ENCODE measurements at regions not wholly inside any gene's neighbourhood (a gene's known extent, or its start where the extent isn't known, plus 50 kb on each side); places are given as distances from the start of the nearest gene placed in this dataset.

DNA sequence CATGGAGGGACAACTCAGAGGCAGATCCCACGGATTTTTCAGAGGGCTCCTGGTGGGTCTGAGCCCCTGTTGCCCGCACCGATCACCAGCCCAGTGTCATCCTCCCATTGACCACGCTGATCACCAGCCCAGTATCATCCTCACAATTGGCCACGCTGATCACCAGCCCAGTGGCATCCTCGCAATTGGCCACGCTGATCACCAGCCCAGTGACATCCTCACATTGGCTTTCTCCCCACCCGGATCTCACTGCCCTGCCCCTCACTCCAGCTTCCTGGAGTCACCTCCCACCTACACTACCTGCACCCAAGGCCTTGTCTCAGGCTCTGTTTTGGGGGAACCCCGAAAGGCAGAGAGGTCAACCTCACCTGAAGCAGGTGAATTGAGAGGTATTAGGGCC lies 358.2 kb upstream of the TNRC6C start:
- TF ChIP-seq, protein P1, sequence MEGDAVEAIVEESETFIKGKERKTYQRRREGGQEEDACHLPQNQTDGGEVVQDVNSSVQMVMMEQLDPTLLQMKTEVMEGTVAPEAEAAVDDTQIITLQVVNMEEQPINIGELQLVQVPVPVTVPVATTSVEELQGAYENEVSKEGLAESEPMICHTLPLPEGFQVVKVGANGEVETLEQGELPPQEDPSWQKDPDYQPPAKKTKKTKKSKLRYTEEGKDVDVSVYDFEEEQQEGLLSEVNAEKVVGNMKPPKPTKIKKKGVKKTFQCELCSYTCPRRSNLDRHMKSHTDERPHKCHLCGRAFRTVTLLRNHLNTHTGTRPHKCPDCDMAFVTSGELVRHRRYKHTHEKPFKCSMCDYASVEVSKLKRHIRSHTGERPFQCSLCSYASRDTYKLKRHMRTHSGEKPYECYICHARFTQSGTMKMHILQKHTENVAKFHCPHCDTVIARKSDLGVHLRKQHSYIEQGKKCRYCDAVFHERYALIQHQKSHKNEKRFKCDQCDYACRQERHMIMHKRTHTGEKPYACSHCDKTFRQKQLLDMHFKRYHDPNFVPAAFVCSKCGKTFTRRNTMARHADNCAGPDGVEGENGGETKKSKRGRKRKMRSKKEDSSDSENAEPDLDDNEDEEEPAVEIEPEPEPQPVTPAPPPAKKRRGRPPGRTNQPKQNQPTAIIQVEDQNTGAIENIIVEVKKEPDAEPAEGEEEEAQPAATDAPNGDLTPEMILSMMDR (IDR thresholded peaks at IDR 0.05; ENCODE audit: low read depth, low read length) = no peak
- no peak for TF ChIP-seq EZH2phosphoT487 (IDR thresholded peaks at IDR 0.05; ENCODE audit: low read depth)
- Histone ChIP-seq H3K9me3 (ENCODE audit: insufficient read depth, low read length) (no peaks in the 10 kb centered on the region), H3K27ac (ENCODE audit: low read length) (no peak overlapping the region), H3K4me3 (ENCODE audit: low read length) (no peak overlapping the region), H3K36me3 (replicated peaks; ENCODE audit: low read depth, low read length) (no peaks in the 10 kb centered on the region), H3K9ac (ENCODE audit: low read length) (no peak overlapping the region), H3K4me1 (ENCODE audit: low read length) (no peaks in the 10 kb centered on the region), H2AFZ (ENCODE audit: low read depth, low read length) (no peak overlapping the region), H3K27me3 (ENCODE audit: low read depth, low read length) (no peaks in the 10 kb centered on the region; the same call in 1 of the 2 replicates), H3K4me2 (ENCODE audit: low read length) (no peak overlapping the region), H4K20me1 (ENCODE audit: insufficient read depth, low read length) (no peaks in the 10 kb centered on the region), H3K79me2 (ENCODE audit: low read length) (no peaks in the 10 kb centered on the region)

DNA sequence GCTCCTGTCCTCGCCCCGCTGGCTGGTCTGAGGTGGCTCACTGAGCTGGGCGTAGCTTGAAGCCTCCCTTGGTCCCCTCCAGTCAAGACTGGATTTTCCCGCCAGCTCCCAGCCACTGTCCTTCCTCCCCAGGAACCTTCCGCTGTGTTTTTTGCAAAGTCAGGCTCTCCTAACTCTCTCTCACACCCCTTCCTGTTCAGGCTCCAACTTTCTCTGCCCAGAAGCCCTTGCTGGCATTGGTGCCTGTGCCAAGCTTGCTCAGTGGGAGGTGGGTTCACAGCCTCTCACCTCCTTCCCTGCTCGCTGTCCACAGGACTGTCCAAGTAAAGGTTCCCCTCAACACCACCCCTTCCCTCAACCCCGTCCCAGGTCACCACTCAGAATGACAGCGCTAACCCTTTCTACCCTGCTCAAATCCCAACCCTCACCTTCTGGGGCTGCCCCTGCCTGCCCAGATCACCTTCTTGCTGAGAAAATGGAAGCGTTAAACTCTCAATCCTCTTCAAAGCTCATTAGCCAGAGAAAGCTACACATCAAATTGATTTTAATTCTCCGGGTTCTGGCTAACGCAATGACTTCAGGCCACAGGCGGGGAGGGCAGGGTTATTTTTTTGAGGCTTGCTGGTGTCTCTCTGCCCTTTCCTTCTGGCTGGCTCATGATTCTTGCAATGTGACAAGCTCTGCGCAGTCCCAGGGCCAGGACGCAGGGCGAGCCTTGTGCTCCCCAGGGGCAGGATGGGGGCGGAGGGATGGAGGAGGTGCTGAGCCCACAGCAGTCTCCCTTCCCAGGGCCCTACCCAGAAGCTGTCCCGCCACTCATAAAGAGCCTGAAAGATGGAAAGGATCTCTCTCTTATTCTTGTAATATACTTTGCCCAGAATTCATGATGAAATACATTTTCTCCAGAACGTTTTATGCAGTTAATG lies 357.2 kb upstream of the TNRC6C start:
- Histone ChIP-seq H3K79me2 (ENCODE audit: low read length) (no peaks in the 10 kb centered on the region), H2AFZ (ENCODE audit: low read depth, low read length) (no peak overlapping the region), H3K4me1 (ENCODE audit: low read length) (no peaks in the 10 kb centered on the region), H3K9me3 (ENCODE audit: insufficient read depth, low read length) (no peaks in the 10 kb centered on the region), H3K36me3 (replicated peaks; ENCODE audit: low read depth, low read length) (no peaks in the 10 kb centered on the region), H3K9ac (ENCODE audit: low read length) (no peak overlapping the region), H4K20me1 (ENCODE audit: insufficient read depth, low read length) (no peaks in the 10 kb centered on the region), H3K27me3 (ENCODE audit: low read depth, low read length) (no peaks in the 10 kb centered on the region; the same call in 1 of the 2 replicates), H3K27ac (ENCODE audit: low read length) (no peak overlapping the region), H3K4me2 (ENCODE audit: low read length) (no peak overlapping the region), H3K4me3 (ENCODE audit: low read length) (no peak overlapping the region)
- TF ChIP-seq, protein P1 (IDR thresholded peaks at IDR 0.05; ENCODE audit: low read depth, low read length) = no peak
- no peak for TF ChIP-seq EZH2phosphoT487 (IDR thresholded peaks at IDR 0.05; ENCODE audit: low read depth)

DNA sequence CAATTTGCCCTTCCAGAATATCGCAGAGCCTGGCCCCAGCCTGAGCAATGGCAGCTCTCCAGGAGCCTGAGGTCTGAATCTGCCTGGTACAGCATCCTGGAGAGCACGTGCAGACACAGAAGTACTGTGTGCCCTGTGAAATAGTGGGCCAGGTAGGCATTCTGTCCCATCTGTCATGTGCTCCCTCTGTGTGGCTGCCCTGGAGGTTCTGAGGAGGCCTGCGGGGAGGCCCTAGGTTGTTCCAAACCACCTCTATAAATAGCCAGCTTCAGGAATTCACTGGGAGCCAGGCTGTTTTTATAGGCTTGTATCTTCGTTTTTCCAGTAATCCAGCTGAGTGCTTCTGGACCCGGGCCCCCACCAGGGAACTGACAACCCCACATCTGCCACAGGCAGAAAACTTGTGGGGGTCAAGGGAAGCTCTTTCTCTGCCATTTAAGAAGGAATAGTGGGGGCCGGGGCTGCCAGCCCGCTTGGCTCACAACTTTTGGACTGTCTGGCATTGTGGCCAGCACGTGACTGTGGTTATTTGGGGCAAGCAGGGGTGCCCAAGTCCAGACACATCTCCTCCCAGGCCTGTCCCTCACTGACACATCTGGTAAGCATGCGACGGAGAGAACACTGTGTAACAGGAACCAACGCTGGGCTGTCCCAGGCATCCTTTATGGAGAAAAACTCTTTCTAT lies 356.3 kb upstream of the TNRC6C start:
- no peak overlapping the region for H3K27ac ChIP-seq (ENCODE audit: low read length)
- H3K79me2 ChIP-seq (ENCODE audit: low read length) = no peaks in the 10 kb centered on the region
- TF ChIP-seq EZH2phosphoT487 (IDR thresholded peaks at IDR 0.05; ENCODE audit: low read depth) = no peak
- TF ChIP-seq, protein P1 (IDR thresholded peaks at IDR 0.05; ENCODE audit: low read depth, low read length) = no peak
- no peak overlapping the region for H3K9ac ChIP-seq (ENCODE audit: low read length)
- no peaks in the 10 kb centered on the region for H3K9me3 ChIP-seq (ENCODE audit: insufficient read depth, low read length)
- no peak overlapping the region for H3K4me2 ChIP-seq (ENCODE audit: low read length)
- H3K27me3 ChIP-seq (ENCODE audit: low read depth, low read length) = no peaks in the 10 kb centered on the region
- H3K36me3 ChIP-seq (replicated peaks; ENCODE audit: low read depth, low read length) = no peaks in the 10 kb centered on the region
- no peaks in the 10 kb centered on the region for H3K4me1 ChIP-seq (ENCODE audit: low read length)
- H3K4me3 ChIP-seq (ENCODE audit: low read length) = no peak overlapping the region
- H2AFZ ChIP-seq (ENCODE audit: low read depth, low read length) = no peak overlapping the region
- H4K20me1 ChIP-seq (ENCODE audit: insufficient read depth, low read length) = no peaks in the 10 kb centered on the region

Measured in OCI-LY3 (cell line).